Mucosa of descending colon (tissue), 3 donors: ENCODE measurements at regions not wholly inside any gene's neighbourhood (a gene's known extent, or its start where the extent isn't known, plus 50 kb on each side); places are given as distances from the start of the nearest gene placed in this dataset.

ENCODE experiments used
- ATAC-seq: fragments of 200-7000 bp; cut with Tn5 transposase; one replicate; pipeline ENCODE4 v1.9.1; 2020; ENCODE audit warnings: mild to moderate bottlenecking, moderate library complexity
- DNase-seq, 3 donors: peaks; one replicate each; pipeline ENCODE4 v3.0.0-alpha.2; 2020
- H3K36me3 ChIP-seq: fragments of 200-600 bp; one replicate; pipeline ENCODE4 v1.8.0; 2021; ENCODE audit warnings: low read depth, mild to moderate bottlenecking
- H3K4me1 ChIP-seq: fragments of 200-600 bp; one replicate; pipeline ENCODE4 v1.8.0; 2021; ENCODE audit warnings: low read depth, mild to moderate bottlenecking
- H3K4me3 ChIP-seq: fragments of 200-600 bp; one replicate; pipeline ENCODE4 v1.8.0; 2021; ENCODE audit warnings: mild to moderate bottlenecking
- H3K9me3 ChIP-seq: fragments of 200-600 bp; one replicate; pipeline ENCODE4 v1.8.0; 2021; ENCODE audit warnings: mild to moderate bottlenecking
- intact Hi-C, 2 donors: fragments of 100-400 bp; cut with DNase I in 1 of 2; cut with micrococcal nuclease in 1 of 2; formaldehyde crosslinking; loops; one replicate each; pipeline versions ENCODE4 v1.11.0 to v1.11.1; 2022; cut with DNase I, micrococcal nuclease
- TF ChIP-seq, protein P1 (sequence below): fragments of 200-600 bp; IDR thresholded peaks from one replicate; pipeline ENCODE4 v1.8.0; 2022; ENCODE audit warnings: antibody characterized with exemption, mild to moderate bottlenecking
- donor health status: DM: no; HTN: no; CAD: no; lungs with moderate emphysema.
- donor health status: DM: no; HTN: no; CAD: no.
- donor health status: DM: no; HTN: yes; CAD: no.

DNA sequence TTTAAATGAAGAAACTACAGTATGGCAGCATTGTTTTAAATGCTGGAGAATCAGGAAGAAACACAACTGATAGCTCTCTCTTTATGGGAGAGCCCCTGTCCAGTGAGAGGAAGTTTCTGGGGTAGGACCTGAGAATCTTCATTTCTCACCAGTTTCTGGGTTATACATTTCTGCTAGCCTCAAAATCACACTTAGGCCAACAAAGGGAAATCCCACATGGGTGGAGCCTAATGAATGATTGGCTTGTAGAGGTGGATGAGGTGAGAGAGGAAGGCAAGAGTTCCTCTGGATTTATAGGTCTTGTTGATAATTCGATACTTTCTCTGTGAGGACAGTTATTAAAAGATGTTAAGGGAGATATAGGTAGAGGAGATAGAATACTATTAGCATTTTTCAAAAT lies 1397.3 kb upstream of the TENM4 start:
- ATAC-seq: no peak
- TF ChIP-seq, protein P1, sequence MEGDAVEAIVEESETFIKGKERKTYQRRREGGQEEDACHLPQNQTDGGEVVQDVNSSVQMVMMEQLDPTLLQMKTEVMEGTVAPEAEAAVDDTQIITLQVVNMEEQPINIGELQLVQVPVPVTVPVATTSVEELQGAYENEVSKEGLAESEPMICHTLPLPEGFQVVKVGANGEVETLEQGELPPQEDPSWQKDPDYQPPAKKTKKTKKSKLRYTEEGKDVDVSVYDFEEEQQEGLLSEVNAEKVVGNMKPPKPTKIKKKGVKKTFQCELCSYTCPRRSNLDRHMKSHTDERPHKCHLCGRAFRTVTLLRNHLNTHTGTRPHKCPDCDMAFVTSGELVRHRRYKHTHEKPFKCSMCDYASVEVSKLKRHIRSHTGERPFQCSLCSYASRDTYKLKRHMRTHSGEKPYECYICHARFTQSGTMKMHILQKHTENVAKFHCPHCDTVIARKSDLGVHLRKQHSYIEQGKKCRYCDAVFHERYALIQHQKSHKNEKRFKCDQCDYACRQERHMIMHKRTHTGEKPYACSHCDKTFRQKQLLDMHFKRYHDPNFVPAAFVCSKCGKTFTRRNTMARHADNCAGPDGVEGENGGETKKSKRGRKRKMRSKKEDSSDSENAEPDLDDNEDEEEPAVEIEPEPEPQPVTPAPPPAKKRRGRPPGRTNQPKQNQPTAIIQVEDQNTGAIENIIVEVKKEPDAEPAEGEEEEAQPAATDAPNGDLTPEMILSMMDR: no peak
- no peaks in the 10 kb centered on the region for H3K9me3 ChIP-seq

DNA sequence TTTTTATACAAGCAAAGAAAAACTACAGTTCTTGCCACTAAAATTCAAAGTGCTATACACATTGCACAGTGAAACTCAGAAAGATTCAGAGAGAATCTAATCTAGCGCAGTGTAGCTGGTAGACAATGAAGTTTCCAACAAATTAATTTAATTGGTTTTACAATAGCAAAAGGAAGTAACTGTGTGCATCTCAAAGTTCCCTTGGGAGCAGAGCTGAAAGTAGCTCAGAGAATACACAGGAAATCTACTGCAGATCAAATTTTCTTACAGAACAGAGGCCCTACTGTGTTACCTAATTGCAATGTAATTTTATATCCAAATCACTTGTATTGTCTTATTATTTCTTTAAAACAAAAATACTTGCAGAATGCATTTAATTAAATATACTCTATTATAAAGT lies 1396.2 kb upstream of the TENM4 start:
- no peak overlapping the region for H3K4me3 ChIP-seq
- H3K9me3 ChIP-seq: no peaks in the 10 kb centered on the region
- DNase-seq (no peak), ATAC-seq (no peak)
- H3K4me1 ChIP-seq: no peaks in the 10 kb centered on the region
- H3K36me3 ChIP-seq: no peaks in the 10 kb centered on the region
- intact Hi-C loops: no loop called here
- TF ChIP-seq, protein P1: no peak

More for the DNA sequence above, 1397.3 kb upstream of the TENM4 start:
- no peak for DNase-seq
- H3K4me3 ChIP-seq: no peak overlapping the region
- H3K4me1 ChIP-seq: no peaks in the 10 kb centered on the region
- intact Hi-C loops: no loop called here
- no peaks in the 10 kb centered on the region for H3K36me3 ChIP-seq

DNA sequence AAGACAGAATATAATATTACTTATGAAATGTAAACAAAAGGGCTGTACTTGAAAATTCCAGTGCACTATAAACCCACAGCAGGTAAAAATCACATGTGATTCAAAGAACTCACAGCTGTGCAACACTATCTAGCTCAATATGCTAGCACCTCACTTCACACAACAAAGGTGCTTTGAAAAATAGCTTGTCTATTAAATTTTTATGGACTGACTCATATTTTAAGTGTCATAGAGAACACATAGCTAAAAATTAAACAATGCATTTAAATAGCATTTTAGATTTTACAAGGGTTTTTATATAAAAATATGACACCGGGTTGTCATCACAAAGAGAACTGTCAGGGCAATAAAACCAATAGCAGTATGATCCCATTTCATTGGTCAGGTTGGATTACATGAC lies 1390.5 kb upstream of the TENM4 start:
- Histone ChIP-seq H3K4me3 (no peak overlapping the region), H3K36me3 (no peaks in the 10 kb centered on the region), H3K4me1 (no peaks in the 10 kb centered on the region), H3K9me3 (no peaks in the 10 kb centered on the region)
- ATAC-seq (no peak), DNase-seq (no peak)
- TF ChIP-seq, protein P1: no peak
- intact Hi-C loops: no loop called here

DNA sequence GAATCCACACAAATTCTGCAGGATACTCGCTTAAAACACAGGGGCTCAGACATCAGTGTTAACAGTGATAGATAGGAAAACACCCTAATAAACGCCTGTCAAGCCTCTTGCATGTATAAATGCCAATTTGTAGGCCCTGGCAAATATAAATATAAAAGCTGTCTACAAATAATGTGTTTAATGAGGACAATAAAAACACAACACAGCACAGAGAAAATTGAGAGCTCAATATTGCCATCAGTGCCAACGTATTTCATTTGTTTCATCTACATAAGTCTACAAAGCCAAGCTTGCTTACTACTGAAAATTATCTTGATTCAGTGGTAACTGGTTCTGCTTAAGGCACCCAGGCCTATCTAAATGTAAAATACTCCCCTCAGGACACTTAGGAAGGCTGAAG lies 1387.0 kb upstream of the TENM4 start:
- ATAC-seq (no peak), DNase-seq (no peak)
- TF ChIP-seq, protein P1: no peak
- Histone ChIP-seq H3K4me3 (no peak overlapping the region), H3K4me1 (no peaks in the 10 kb centered on the region), H3K36me3 (no peaks in the 10 kb centered on the region), H3K9me3 (no peaks in the 10 kb centered on the region)
- intact Hi-C loops: no loop called here

DNA sequence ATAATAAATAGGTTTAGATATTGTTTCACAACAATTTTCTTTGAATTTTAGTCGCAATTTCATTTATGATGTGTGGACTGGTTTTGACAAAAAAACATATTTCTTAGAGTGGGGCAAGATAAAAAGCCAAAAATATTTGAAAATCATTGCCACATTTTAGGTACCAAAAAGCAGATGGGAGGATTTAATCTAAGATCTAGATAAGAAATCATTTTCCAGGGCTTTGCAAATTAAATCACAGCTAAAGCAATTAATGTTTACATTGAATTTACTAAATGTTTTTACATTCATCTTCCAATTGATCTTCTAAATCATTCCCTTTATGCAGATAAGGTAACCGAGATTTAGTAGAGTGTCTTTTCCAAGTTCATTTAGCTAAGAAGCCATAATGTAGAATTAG lies 1386.0 kb upstream of the TENM4 start:
- TF ChIP-seq, protein P1: no peak
- ATAC-seq (no peak), DNase-seq (no peak)
- H3K4me3 ChIP-seq: no peak overlapping the region
- H3K4me1 ChIP-seq: no peaks in the 10 kb centered on the region
- no peaks in the 10 kb centered on the region for H3K36me3 ChIP-seq
- no peaks in the 10 kb centered on the region for H3K9me3 ChIP-seq
- intact Hi-C loops: no loop called here

GRCh38 chr11:80822308-80822707 lies 1381.5 kb upstream of the TENM4 start:
- H3K4me1 ChIP-seq: no peaks in the 10 kb centered on the region
- no peak overlapping the region for H3K4me3 ChIP-seq
- intact Hi-C loops: no loop called here
- no peaks in the 10 kb centered on the region for H3K9me3 ChIP-seq
- TF ChIP-seq, protein P1: no peak
- no peaks in the 10 kb centered on the region for H3K36me3 ChIP-seq
- DNase-seq (no peak), ATAC-seq (no peak)
